NOMO-1 treated with DMSO at 0.1 percent for 48 hours (cell line): ENCODE measurements at regions not wholly inside any gene's neighbourhood (a gene's known extent, or its start where the extent isn't known, plus 50 kb on each side); places are given as distances from the start of the nearest gene placed in this dataset.
"Not testable (repeated sequence)": the region's sequence is repeated elsewhere in the genome, so short reads cannot be mapped to it uniquely, and the experiment has no call there.

ENCODE experiments used
- DNase-seq: peaks from one replicate; lab custom pipeline; 2025; ENCODE audit not compliant: unreplicated experiment; lab: John Stamatoyannopoulos, UW

DNA sequence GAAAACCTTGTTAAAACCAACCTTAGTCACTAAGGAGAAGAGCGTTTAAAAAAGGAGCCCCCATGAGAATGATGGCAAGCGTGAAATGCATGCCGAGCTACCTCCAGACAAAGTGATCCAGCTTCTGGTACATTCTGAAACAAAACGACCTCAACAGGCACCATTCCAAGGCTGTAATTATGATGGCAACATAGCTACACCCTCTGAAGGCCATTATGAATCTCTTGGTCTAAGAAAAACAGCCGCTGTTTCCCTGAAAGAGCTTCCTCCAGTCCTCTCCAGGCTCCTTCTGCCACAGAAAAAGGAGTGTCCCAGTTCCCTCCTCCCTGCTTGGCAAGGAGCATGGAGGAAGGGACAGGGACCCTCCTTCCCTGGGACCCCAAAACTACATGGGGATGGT lies 50.0 kb upstream of the ABLIM1 start:
- DNase-seq = no peak

DNA sequence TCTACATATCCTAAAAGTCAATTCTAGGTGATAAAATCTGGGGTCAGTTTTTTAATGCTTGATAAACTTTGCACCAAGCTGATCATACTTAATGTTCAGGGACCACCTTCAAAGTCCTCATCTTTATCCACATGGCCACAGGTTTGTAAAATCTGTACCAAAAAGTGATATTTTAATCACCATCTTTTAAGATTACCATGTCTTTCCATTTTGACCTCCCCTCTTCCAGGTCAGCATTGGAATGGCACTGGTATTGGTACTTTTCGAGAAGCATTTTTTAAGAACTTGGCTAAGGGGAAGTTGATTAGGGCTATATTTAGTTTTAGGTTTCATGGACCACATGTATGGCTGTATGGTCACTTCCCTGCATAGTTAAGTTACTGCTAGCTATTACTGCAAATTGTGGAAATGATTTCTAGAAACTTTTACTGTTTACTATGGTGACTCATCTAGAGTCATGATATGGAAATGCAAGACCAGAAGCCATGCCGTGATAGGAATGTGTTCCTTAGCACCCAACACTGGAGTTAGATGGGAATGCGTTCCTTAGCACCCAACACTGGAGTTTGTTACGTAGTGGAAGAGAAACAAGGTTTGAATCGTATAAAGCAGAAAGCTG lies 50.8 kb upstream of the ABLIM1 start:
- DNase-seq = peak; percentile 63

DNA sequence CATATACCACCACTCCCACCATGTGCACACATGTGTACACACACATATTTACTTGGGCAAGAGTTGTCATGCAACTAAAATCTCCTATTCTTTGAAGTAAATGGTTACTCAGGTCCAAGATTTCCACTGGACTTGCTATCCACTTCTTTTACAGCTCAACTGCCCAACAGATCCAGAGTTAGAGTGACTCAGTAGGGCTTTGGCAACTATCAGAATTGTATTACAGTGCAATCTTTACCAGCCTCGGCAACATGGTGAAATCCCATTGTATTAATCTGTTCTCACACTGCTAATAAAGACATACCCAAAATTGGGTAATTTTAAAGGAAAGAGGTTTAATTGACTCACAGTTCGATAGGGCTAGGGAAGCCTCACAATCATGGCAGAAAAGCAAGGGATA lies 51.9 kb upstream of the ABLIM1 start:
- no peak for DNase-seq

DNA sequence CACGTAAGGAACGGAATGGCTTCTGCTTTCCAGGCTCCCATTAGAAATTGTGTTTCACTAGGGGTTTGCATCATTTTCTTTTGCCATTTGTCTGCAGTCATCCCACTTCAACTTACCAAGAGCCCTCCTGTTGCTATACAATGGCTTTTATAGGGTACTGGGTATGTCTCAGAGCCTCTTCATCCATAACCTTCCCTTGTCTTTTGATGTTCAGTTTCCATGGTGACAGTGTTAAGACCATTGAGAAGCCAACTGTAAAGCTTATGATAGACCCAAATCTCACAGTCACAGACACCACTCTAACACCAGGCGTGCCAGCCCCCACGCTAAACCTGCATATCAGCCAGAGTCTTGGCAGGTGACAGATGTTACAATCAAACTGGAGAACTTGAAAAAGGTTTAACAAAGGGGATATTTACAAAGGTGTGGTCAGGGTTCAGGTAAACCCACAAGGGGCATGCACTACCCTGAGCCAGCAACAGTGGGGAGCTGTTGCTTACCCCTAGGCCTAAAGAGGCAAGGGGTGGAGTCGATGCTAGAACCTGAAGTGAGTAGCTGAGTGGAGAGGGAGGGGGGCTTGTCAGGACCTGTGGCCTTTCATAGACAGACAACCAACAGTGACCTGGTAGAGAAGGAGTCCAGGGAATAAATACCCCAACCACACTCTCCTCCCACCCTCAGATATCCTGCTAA lies 53.2 kb upstream of the ABLIM1 start:
- no peak for DNase-seq

DNA sequence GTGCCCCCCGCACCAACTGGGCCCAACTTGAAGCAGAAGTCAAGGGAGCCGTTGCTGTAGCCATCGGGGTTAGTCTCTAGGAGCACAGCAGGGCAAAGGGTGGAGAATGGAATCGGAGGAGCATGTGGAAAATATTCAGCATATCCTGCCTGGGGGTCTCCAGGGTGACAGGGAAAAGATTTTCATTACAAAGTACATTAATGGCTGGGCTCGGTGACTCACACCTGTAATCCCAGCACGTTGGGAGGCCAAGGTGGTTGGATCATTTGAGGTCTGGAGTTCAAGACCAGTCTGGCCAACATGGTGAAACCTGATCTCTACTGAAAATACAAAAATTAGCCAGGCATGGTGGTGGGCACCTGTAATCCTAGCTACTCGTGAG lies 53.8 kb upstream of the ABLIM1 start:
- no peak for DNase-seq

DNA sequence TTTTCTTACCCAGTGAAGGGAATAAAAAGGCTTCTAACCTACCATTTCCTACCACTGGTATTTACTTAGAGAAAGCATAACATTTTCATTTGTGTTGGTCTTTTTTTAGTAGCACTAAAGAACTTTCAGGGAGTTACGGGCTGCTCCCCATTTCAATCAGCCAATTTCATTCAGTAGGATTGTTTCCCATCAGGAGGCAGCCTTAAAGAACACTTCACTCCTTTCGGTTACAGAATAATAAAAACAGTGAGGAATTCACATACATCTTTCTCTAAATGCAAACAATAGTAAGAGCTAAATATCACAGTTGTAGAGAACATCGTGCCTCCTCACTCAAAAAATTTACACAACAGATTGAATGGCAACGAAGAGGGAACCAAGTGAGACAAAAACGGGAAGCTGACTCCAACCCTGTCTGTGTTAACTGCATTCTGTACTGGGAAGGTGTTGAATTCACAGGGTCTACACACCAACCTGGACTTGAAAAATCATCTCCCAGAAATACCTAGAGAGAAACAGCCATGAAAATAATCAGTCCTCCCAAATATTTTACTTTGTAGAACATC lies 55.5 kb upstream of the ABLIM1 start:
- DNase-seq = no peak

DNA sequence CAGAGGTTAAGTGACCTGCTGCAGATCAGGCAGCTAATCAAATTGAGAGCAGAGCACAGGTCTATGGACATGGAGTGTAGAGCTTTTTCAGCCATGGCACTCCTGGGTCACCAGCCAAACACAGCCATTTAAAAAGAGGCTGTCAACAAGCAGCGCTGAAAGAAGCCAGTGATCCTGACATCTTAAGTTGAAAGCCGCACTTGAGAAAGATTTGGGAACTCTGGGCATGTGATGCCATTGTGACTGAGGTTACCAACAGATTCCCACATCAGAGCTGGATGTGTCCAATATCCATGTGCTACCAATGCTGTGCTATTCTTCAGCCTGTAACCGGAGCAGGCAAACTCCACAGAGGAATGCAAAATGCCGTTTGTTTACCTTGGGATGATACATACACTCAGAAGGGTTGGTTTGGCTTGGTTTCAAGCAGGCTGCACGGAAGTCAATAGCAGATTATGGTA lies 56.2 kb upstream of the ABLIM1 start:
- no peak for DNase-seq

DNA sequence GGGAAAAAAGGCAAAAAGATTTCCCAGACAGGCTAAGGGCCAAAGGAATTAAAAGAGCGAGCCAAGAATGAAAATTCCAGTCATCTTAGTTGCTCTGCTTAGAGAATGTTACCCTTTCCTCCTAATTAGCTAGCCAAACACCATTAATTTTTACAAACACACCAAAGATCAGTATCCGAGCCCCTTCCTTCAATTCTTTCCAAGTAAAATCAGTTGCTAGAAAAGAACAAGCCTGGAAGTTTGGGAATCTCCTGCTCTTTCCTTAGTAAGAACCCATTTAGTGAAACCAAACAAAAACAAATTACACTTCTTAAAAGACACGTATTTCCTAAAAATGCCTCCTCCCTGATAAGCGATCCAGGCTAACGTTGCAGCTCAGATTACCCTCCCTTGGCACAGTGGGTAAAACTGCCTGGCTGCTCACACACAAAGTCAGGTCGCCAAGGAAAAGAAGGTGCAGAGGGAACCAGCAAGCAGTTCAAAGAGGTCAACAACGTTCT lies 57.1 kb upstream of the ABLIM1 start:
- no peak for DNase-seq

DNA sequence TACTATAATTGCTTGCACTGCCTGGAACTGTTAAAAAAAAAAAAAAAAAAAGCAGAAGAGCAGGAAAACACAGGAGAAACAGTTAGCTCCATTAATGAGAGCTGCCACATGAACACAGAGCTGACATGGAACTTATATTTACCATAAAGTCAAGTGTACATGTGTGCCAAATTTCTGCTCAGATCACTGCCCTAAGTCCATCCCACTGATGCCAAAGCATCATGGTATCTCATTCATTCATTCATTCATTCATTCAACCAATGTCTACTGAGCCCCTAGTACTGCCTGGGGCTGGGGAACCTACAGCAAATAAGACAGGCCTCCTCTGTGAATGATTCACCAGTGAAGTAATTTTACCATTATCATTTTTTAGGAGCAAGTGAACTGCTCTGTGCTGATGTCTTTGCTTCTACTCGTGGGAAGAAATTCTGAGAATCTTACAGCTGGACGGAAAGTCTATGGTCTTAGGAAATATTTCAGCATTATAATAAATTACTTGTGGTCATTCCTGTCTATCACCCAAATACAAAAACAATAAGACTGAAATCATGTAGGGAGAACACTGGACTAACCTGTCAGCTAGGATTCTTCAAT lies 58.8 kb upstream of the ABLIM1 start:
- no peak for DNase-seq

DNA sequence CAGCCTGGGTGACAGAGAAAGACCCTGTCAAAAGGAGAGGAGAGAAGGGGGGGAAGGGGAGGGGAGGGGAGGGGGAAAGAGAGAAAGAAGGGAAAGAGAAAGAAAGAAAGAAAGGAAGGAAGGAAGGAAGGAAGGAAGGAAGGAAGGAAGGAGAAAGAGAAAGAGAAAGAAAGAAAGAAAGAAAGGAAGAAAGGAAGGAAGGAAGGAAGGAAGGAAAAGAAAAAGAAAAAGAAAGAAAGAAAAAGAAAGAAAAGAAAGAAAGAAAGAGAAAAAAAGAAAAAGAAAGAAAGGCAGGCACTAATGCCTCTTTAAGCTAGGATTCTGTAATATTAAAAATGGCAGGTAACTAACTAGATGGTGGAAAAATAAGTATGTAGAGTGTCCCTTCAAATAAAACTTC lies 59.8 kb upstream of the ABLIM1 start:
- DNase-seq = not testable (repeated sequence)

DNA sequence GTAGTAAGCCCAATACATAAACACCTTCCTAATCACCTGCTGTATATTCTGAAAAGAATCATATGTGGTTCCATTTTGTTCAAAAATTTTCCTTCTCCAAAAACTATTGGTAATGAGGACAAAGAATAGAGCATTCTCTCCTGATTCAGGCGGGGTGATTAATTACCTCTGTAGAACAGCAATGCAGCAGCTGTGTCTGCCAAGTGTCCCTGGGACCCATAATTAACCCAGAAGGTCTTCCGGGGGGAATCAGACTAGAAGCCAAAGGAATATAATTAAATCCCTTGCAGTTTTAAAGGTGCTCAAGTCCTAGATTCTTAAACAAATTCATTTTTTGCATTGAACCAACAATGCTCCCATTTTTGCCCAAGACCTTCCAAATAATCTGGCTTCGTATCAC lies 60.3 kb upstream of the ABLIM1 start:
- no peak for DNase-seq

DNA sequence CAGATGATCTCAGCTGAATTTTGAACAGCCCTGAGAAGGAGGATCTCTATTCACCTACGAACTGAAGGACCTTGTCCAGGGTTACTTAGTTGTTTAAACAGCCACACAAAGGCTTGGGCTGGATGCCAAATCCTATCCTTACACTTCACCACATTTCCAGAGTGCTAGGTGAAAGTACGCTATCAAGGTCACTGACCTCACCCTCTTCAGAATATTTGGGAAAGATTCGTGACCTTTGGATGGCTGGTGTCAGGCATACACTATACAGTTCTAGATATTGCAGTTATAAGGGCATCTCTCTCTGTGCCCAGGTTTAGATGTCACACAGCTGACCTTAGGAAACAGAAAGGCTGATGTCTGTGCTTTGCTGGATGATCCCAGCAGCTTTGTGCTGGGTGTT lies 61.2 kb upstream of the ABLIM1 start:
- no peak for DNase-seq

DNA sequence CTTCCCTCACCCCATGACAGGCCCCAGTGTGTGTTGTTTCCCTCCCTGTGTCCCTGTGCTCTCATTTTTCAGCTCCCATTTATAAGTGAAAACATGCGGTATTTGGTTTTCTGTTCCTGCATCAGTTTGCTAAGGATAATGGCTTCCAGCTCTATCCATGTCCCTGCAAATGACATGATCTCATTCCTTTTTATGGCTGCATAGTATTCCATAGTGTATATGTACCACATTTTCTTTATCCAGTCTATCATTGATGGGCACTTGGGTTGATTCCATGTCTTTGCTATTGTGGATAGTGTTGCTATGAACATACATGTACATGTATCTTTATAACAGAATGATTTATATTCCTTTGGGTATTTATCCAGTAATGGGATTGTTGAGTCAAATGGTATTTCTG lies 61.9 kb upstream of the ABLIM1 start:
- DNase-seq = not testable (repeated sequence)

DNA sequence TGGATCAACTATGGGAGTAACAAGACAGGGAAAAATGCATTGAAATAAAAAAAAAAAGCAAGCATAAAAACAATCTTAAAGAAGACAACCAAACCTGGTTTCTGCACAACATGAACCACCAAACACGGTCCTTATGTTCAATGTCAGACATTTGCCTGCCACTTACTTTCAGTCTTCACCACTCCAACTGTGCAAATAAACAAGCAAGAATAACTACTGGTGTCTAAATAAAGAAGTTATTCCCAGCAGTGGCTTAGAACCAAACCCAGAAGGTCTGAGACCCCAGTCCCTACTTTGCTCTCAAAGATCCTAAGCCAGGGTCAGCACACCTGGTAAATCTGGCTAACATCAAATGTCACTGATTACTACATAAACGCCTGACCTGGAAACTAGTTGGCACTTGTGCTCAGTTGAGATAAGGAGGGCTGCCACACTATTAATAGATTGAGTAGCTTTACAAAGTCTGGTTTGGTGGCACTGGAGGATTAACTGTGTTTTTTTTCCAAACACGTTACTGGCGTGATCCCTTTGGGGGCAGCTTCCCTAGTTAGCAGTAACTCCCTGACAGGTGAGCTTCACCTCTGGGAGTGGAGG lies 62.7 kb upstream of the ABLIM1 start:
- no peak for DNase-seq

DNA sequence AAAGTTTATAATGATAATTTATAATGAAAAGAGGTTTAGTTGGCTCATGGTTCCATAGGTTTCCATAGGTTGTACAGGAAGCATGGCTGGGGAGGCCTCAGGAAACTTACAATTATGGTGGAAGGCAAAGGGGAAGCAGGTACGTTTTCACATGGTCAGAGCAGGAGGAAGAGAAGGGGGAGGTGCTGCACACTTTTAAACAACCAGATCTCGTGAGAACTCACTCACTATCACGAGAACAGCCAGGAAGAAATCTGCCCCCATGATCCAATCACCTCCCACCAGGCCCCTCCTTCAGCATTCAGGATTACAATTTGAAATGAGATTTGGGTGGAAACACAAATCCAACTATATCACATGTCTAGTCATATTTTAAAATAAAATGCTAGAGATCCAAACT lies 64.1 kb upstream of the ABLIM1 start:
- DNase-seq = not testable (repeated sequence)

DNA sequence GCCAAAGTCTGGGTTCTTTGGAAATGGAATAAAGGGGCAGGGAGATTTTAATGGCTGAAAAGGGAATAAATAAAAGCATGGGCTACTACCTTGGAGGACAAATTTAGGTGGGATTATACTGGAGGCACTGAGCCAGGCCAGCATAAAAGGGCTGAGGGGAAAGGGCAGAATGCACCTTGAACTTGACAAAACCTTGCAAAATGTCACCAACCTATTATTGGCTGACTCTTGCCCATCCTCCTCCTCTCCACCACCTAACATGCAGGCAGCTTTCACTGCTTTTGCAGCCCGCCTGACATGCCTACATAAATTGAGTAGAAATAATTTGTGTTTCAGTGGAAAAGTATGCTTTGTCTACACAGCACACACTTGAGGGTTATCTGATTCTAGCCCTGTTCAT lies 65.3 kb upstream of the ABLIM1 start:
- no peak for DNase-seq

DNA sequence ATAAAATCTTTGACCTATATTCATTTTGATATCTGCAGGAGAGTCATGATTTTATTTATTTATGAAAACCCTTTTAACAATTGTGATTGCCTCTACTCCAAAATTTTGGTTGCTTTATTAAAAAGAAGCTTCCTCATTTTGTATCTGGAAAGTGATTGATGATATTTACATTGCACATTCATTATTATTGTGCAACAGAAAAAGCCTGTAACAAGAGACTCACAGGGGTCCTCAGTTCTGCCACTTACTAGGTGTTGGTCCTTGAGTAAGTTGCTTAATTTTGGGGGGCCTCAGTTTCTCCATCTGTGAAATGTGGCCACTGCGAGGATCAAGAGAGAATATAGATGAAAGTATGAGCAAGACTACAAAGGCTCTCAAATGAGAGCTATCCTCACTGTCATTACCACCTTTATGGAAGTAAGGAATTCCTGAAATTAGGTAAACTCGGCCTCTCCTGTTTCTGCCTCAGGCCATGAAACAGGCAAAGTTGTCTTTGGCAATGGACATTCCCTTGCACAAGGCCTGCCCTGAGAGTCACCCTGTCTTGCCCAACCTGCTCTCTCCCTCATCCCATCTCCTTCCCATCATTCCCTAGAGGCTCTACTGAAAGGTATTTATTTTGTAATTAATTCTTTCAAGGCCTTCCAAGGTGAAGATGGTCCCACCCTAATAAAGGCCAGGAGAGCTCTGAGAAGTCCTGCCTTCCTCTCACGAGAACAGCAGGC lies 66.1 kb upstream of the ABLIM1 start:
- no peak for DNase-seq

DNA sequence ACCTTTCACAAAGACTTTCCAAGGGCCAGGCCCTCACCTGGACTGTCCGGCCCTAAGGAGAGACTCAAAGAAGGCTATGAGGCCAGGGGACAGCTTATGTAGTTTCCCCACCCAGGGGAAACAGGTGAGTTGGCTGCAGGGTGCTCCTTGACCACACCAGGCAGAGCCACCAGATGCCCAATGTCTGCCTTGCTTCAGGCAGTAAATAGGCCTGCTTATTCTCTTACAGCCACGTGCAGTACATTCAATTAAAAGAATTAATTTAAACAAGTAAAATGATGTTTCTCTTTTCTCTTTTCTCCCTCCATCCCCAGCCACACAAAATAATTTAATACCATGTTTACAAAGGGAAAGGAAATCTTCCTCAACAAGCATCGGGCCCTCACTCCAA lies 66.6 kb upstream of the ABLIM1 start:
- no peak for DNase-seq

DNA sequence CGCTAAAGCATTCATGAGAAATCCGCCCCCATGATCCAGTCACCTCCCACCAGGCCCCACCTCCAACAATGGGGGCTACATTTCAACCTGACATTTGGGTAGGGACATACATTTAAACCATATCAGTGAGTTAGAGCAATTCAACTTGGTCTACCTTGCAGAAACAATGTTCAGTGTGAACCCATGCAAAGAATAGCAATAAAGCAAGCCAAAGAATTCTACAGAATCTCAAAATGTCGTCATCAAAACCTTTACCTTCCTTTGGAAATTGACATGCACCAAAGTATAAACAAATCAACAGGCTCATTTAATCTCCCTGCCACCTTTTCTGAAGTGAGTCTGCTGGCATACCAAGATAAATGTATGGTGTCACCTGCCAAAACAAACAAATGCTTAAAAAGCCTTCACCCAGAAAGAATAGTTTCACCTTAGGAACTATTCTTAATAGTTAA lies 68.8 kb upstream of the ABLIM1 start:
- no peak for DNase-seq

DNA sequence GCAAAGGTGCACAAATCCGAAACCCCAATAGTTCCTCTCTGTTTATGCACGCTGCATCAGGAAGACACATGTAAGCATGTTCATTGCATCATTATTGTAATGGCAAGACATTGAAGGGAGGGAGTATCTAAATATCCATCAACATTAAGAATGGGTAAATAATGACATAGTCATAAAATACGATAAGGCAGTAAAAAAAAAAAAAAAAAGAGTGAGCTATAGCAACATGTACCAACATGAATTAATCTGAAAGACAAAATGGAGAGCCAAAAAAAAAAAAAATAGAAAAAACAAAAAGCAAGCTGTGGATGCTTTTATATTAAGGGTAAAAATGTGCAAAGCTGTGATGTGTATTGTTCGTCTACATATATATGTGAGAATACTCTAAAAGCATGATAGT lies 70.2 kb upstream of the ABLIM1 start:
- no peak for DNase-seq

DNA sequence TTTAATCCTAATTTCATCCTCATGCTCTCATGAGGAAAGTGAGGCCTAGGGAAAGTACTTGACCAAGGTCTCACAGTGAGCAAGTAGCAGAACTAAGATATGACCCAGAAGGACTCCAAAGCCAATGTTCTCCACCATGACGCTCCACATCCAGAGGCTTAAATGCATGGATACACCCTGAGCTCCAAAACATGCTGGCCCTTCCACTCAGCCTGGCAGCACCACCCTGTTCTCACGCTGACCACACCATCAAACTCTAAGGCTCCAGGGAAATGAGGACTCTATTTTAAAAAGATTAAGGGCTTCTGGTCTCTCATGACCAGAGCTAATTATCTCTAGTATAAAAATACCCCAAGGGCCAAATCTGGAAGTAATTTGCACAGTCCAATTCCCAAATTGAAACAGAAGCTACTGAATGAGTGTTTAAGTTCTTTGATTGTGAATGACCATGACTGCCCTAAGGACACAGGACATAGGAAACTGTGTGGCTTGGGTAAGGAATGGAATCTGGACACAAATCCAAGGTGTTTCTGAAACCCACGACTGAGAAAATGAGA lies 71.1 kb upstream of the ABLIM1 start:
- no peak for DNase-seq
